NB4 (cell line): ENCODE measurements at regions not wholly inside any gene's neighbourhood (a gene's known extent, or its start where the extent isn't known, plus 50 kb on each side); places are given as distances from the start of the nearest gene placed in this dataset.
"Not testable (repeated sequence)": the region's sequence is repeated elsewhere in the genome, so short reads cannot be mapped to it uniquely, and the experiment has no call there.

Experiments
- DNase-seq: peaks from one replicate; pipeline ENCODE4 v3.0.0; 2010; ENCODE audit warnings: low read depth
- H3K4me3 ChIP-seq: one replicate; pipeline ENCODE4 v1.5.1; 2011; ENCODE audit warnings: mild to moderate bottlenecking, low read depth, low read length, moderate library complexity
- MYC ChIP-seq: IDR thresholded peaks from 2 replicates; pipeline ENCODE4 v1.6.1; 2011; ENCODE audit warnings: low read depth, low read length
- POLR2A ChIP-seq: IDR thresholded peaks from 2 replicates; pipeline ENCODE4 v1.6.1; 2011; ENCODE audit warnings: mild to moderate bottlenecking; ENCODE audit not compliant: insufficient read length; ENCODE audit errors: extremely low read depth
- TF ChIP-seq, protein P1 (sequence below): IDR thresholded peaks from 2 replicates; pipeline ENCODE4 v1.6.1; 2011; ENCODE audit warnings: low read depth, low read length
- TF ChIP-seq, protein P2 (sequence below): IDR thresholded peaks from one replicate; pipeline ENCODE4 v1.5.1; 2012; ENCODE audit warnings: low read depth, low read length

DNA sequence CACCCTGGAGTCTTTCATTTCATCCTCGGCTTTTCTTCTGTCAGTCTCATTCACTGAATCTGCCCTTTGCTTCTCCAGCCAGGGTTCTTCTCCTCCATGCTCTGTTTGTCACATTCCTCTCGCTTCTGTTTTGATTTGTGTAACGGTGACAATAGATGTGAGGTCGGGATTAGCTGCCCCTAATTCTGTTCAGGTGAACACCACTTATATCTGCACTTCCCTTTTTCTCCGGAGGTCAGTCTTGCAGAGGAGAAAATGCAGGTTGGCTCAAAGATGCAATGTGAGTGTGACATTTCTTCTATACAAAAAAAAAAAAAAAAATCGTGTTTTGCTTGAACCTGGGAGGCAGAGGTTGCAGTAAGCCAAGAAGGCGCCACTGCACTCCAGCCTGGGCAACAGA lies 262.9 kb downstream of the ASMT start:
- no peak overlapping the region for H3K4me3 ChIP-seq
- no peak for DNase-seq
- TF ChIP-seq MYC (no peak), POLR2A (no peak)
- TF ChIP-seq, protein P1, sequence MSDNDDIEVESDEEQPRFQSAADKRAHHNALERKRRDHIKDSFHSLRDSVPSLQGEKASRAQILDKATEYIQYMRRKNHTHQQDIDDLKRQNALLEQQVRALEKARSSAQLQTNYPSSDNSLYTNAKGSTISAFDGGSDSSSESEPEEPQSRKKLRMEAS = no peak
- TF ChIP-seq, protein P2, sequence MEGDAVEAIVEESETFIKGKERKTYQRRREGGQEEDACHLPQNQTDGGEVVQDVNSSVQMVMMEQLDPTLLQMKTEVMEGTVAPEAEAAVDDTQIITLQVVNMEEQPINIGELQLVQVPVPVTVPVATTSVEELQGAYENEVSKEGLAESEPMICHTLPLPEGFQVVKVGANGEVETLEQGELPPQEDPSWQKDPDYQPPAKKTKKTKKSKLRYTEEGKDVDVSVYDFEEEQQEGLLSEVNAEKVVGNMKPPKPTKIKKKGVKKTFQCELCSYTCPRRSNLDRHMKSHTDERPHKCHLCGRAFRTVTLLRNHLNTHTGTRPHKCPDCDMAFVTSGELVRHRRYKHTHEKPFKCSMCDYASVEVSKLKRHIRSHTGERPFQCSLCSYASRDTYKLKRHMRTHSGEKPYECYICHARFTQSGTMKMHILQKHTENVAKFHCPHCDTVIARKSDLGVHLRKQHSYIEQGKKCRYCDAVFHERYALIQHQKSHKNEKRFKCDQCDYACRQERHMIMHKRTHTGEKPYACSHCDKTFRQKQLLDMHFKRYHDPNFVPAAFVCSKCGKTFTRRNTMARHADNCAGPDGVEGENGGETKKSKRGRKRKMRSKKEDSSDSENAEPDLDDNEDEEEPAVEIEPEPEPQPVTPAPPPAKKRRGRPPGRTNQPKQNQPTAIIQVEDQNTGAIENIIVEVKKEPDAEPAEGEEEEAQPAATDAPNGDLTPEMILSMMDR = no peak

DNA sequence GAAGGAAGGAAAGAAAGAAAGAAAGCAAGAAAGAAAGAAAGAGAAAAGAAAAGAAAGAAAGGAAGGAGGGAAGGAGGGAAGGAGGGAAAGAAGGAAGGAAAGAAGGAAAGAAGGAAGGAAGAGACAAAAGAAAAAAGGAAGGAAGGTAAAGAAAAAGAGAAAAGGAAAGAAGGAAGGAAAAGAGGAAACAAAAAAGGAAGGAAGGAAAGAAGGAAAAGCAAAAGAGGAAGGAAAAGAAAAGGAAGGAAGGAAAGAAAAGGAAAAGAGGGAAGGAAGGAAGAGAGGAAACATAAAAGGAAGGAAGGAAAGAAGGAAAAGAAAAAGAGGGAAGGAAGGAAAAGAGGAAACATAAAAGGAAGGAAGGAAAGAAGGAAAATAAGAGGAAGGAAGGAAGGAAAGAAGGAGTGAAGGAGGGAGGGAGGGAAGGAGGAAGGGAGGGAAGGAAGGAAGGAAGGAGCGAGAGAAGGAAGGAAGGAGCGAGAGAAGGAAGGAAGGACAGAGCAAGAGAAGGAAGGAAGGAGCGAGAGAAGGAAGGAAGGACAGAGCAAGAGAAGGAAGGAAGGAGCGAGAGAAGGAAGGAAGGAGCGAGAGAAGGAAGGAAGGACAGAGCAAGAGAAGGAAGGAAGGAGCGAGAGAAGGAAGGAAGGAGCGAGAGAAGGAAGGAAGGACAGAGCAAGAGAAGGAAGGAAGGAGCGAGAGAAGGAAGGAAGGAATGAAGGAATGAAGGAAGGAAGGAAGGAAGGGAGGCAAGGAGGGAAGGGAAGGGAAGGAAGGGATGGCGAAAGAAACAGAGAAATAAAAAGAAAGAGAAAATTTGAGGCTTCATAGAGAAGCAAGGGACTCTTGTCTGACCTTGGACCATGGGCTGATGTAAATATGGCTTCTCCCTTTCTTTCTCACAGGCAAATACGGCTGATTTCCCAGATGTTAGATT lies 266.3 kb downstream of the ASMT start:
- not testable (repeated sequence) for DNase-seq

DNA sequence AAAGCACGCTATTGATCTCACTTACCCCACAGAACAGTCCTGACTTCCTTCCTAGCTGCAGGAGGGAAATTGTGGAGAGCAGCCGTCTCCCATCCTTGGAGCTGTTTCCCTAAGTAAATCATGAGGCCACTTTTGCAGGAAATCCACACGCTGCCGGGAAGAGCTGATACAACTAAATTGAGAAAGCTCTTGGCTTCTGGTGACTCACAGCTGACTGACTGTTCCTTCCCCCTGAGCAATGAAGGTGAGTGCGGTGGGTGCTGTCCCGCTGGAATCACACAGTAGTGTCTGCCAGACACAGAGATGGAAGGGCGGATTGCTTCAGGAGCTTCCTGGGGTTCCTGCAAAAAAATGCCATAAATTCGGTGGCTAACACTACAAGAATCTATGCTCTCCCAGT lies 268.9 kb downstream of the ASMT start:
- TF ChIP-seq MYC (no peak), POLR2A (no peak)
- TF ChIP-seq, protein P1 = no peak
- TF ChIP-seq, protein P2 = no peak
- no peak for DNase-seq

More for the DNA sequence above, 266.3 kb downstream of the ASMT start:
- H3K4me3 ChIP-seq = not testable (repeated sequence)

DNA sequence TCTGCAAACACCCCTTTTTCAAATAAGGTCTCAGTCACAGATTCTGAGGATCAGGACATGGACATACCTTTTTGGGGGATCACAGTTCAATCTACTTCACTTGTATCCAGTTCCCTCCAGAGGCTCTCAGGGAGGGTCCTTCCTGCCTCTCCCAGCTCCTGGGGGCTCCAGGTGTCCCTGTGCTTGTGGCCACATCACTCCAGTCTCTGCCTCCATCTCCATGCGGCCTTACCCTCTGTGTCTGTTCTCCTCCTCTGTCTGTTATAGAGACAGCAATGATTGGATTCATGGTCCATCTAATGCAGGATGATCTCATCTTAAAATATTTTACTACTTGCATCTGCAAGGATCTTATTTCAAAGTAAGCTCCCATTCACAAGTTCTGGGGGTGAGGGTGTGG lies 269.6 kb downstream of the ASMT start:
- no peak overlapping the region for H3K4me3 ChIP-seq
- TF ChIP-seq MYC = no peak
- TF ChIP-seq, protein P1 = no peak
- no peak for TF ChIP-seq POLR2A
- TF ChIP-seq, protein P2 = no peak
- no peak for DNase-seq

More for the DNA sequence above, 268.9 kb downstream of the ASMT start:
- no peak overlapping the region for H3K4me3 ChIP-seq

DNA sequence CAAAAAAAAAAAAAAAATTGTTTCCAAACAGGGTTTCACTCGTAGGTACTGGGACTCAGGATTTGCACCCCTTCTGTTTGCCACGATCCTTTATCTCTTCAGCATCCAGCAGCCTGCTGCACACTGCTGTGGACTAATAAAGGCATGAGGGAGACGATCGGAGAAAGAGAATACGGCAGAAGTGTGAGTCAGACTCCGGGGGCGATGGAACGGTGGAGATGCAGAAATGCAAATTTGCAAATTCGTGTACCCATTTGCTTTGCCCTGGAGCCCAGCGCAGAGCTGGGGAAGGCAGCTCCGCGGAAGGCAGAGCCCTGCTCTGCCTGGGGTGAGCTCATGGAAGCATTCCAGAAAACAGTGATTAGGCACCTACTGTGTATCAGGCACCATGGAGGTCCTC lies 270.3 kb downstream of the ASMT start:
- H3K4me3 ChIP-seq = no peak overlapping the region
- DNase-seq = no peak
- TF ChIP-seq, protein P2 = no peak
- TF ChIP-seq MYC (no peak), POLR2A (no peak)
- TF ChIP-seq, protein P1 = no peak

DNA sequence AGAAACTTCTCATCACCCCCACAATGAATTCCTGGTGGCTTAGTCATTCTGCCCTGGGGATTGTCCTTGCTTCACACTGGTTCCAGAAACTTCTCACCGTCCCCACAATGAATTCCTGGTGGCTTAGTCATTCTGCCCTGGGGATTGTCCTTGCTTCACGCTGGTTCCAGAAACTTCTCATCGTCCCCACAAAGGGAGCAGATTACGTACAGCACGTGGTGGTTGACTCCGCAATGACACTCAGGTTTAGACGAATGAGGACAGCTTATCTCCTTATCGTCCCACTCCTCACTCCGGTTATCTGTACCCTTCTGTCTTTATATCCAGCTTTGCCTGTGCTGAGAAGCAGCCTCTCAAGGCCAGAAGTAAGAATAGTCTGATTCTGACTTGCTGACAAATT lies 273.4 kb downstream of the ASMT start:
- not testable (repeated sequence) for H3K4me3 ChIP-seq, DNase-seq

DNA sequence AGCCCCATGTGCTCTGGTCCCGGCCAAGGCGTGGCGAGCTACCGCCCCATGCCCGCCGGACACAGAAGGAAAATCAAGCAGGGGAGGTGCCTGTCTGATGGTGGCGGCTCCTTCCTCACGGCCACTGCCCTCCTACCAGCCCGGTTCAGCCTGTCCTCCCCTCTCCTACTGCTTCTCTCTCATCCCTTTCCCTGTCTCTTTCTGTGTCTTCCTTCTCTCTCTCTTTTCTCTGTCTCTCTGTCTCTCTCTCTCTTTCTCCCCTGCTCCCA lies 279.1 kb downstream of the ASMT start:
- TF ChIP-seq, protein P2 = no peak
- TF ChIP-seq, protein P1 = no peak
- TF ChIP-seq POLR2A (no peak), MYC (no peak)
- no peak for DNase-seq
- H3K4me3 ChIP-seq = no peak overlapping the region
